NT2/D1 (cell line): ENCODE measurements at regions not wholly inside any gene's neighbourhood (a gene's known extent, or its start where the extent isn't known, plus 50 kb on each side); places are given as distances from the start of the nearest gene placed in this dataset.

Experiments used
- DNase-seq: peaks from one replicate; pipeline ENCODE4 v3.0.0-alpha.2; 2011; ENCODE audit warnings: low read depth, low spot score
- H3K27me3 ChIP-seq: 2 replicates; pipeline ENCODE4 v1.6.0; 2011; ENCODE audit warnings: mild to moderate bottlenecking; ENCODE audit not compliant: insufficient read length, insufficient read depth
- H3K36me3 ChIP-seq: 2 replicates; pipeline ENCODE4 v1.6.1; 2011; ENCODE audit warnings: mild to moderate bottlenecking, low read length, mixed read lengths; ENCODE audit not compliant: insufficient read depth, insufficient read length
- H3K4me1 ChIP-seq: 2 replicates; pipeline ENCODE4 v1.5.1; 2011; ENCODE audit not compliant: insufficient read depth, insufficient read length
- H3K4me3 ChIP-seq: 2 replicates; pipeline ENCODE4 v1.5.1; 2011; ENCODE audit warnings: low read depth; ENCODE audit not compliant: insufficient read length
- H3K9ac ChIP-seq: 2 replicates; pipeline ENCODE4 v1.6.0; 2011; ENCODE audit warnings: low read depth; ENCODE audit not compliant: insufficient read length
- H3K9me3 ChIP-seq: 2 replicates; pipeline ENCODE4 v1.5.1; 2011; ENCODE audit warnings: mild to moderate bottlenecking, low read length; ENCODE audit not compliant: insufficient read depth
- SUZ12 ChIP-seq: IDR thresholded peaks from 2 replicates; pipeline ENCODE4 v1.6.1; 2011; ENCODE audit not compliant: insufficient read length, insufficient read depth; ENCODE audit errors: extremely low read depth
- YY1 ChIP-seq: IDR thresholded peaks from 2 replicates; pipeline ENCODE4 v1.6.1; 2011; ENCODE audit not compliant: insufficient read length, insufficient read depth
- ZNF274 ChIP-seq: IDR thresholded peaks from 2 replicates; pipeline ENCODE4 v1.6.1; 2011; ENCODE audit warnings: mild to moderate bottlenecking, low read depth, low read length

DNA sequence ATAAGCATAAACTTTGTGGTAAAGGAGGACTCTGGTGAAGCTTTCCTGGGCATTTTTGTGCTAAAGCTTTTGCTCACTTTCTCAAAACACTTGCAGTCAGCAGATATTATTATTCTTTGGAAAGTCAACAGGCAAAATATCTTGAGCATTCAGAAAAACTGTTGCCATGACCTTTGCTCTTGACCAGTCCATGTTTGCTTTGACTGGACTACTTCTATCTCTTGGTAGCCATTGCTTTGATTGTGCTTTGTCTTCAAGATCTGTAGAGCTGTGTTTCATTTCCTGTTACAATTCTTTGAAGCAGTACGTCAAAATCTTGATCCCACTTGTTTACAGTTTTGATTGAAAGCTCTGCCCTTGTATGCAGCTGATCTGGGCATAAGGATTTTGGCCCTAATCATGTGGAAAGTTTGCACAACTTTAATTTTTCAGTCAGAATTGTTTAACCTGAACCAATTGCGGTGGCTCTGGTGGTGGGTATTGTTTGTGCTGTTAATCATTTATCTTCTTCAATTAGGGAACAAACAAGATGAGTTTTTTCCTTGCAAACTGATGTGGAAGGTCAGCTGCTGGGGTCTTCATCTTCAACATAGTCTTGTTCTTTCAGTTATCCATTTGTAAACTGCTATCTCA is 121.5 kb upstream of the NUDT6 start:
- TF ChIP-seq YY1 (no peak), SUZ12 (no peak), ZNF274 (no peak)
- Histone ChIP-seq H3K27me3 (no peaks in the 10 kb centered on the region), H3K4me1 (no peaks in the 10 kb centered on the region), H3K4me3 (no peak overlapping the region), H3K36me3 (no peaks in the 10 kb centered on the region), H3K9me3 (peaks cover 7% of the 10 kb centered on the region), H3K9ac (no peak overlapping the region)
- DNase-seq = no peak

DNA sequence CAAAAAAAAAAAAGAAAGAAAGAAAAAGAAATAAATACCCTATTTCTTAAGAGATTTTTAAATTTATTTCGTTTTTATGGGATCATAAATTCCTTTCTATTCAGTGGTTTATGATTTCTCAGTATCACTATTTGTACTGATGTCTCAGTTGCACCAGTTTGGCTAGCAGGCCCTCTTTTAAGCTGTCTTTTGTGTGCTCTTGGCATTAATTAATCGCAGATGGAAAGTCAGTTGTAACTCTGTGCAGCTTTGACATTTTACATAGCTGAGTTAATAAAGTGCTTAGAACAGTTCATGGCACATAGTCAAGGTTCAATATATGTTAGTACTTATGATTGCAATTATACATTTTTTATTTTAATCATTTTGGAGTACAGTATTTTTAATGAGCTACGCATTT is 123.7 kb upstream of the NUDT6 start:
- Histone ChIP-seq H3K9me3 (peaks cover 7% of the 10 kb centered on the region), H3K9ac (no peak overlapping the region), H3K4me3 (no peak overlapping the region), H3K36me3 (no peaks in the 10 kb centered on the region), H3K27me3 (no peaks in the 10 kb centered on the region), H3K4me1 (no peaks in the 10 kb centered on the region)
- no peak for DNase-seq
- TF ChIP-seq ZNF274 = no peak
- no peak for TF ChIP-seq SUZ12
- TF ChIP-seq YY1 = no peak

DNA sequence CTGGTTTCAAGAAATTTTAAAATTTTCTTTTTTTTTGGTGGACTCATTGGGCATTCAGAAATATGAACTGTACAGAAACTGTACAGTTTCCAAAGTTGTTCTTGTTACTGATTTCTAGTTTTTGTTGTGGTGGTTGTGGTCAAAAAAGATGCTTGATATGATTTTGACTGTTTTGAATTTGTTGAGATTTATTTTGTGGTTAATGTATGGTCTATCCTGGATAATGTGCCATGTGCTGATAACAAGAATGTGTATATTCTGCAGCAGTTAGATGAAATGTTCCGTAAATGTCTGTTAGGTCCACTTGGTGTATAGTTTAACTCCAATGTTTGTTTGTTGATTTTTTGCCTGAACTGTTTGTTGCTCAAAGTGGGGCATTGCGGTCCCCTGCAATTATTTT is 127.6 kb upstream of the NUDT6 start:
- Histone ChIP-seq H3K4me1 (no peaks in the 10 kb centered on the region), H3K27me3 (no peaks in the 10 kb centered on the region), H3K36me3 (no peaks in the 10 kb centered on the region), H3K4me3 (no peak overlapping the region), H3K9me3 (peaks cover 9% of the 10 kb centered on the region; the same call in 1 of the 2 replicates), H3K9ac (no peak overlapping the region)
- TF ChIP-seq SUZ12 (no peak), YY1 (no peak), ZNF274 (no peak)
- DNase-seq = no peak

DNA sequence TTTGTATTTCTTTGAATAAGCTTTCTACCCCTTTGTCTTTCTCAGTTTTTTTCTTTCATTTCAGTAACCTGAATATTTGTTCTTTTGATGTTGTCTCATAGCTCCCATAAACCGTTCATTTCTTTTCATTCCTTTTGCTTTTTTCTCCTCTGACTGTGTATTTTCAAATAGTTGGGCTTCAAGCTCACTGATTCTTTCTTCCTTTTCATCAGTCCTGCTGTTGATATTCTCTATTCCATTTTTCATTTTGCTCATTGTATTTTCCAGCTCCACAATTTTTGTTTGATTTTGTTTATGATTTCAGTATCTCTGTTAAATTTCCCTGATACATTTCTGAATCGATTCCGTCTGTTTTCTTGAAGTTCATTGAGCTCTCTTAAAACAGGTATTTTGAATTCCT is 129.6 kb upstream of the NUDT6 start:
- Histone ChIP-seq H3K9me3 (peaks cover 9% of the 10 kb centered on the region; the same call in 1 of the 2 replicates), H3K9ac (no peak overlapping the region), H3K27me3 (no peaks in the 10 kb centered on the region), H3K4me1 (no peaks in the 10 kb centered on the region), H3K36me3 (no peaks in the 10 kb centered on the region), H3K4me3 (no peak overlapping the region)
- TF ChIP-seq ZNF274 (no peak), YY1 (no peak), SUZ12 (no peak)
- no peak for DNase-seq

DNA sequence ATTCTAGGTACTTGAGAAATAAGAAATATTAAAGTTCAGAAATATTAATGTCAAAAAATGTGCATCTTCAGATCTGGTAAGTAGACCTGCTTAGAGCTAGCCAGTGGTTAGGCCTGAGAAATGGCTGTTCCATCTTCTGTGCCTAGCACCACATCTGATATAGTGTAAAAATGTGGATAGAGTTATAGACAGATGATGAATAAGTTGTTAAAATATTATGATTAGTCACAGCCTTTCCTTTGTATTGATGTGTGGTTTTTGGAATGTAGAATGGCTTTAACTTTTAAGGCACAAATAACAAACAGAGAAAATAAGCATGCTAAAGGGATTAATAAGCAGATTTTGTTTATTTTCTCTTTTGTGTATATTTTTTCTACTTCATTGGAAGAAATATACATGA is 133.5 kb upstream of the NUDT6 start:
- H3K36me3 ChIP-seq = no peaks in the 10 kb centered on the region
- no peaks in the 10 kb centered on the region for H3K27me3 ChIP-seq
- no peaks in the 10 kb centered on the region for H3K4me1 ChIP-seq
- H3K4me3 ChIP-seq = no peak overlapping the region
- no peak overlapping the region for H3K9ac ChIP-seq
- H3K9me3 ChIP-seq = peaks cover 9% of the 10 kb centered on the region; the same call in 1 of the 2 replicates
- no peak for TF ChIP-seq ZNF274
- TF ChIP-seq SUZ12 = no peak
- TF ChIP-seq YY1 = no peak
- DNase-seq = no peak

DNA sequence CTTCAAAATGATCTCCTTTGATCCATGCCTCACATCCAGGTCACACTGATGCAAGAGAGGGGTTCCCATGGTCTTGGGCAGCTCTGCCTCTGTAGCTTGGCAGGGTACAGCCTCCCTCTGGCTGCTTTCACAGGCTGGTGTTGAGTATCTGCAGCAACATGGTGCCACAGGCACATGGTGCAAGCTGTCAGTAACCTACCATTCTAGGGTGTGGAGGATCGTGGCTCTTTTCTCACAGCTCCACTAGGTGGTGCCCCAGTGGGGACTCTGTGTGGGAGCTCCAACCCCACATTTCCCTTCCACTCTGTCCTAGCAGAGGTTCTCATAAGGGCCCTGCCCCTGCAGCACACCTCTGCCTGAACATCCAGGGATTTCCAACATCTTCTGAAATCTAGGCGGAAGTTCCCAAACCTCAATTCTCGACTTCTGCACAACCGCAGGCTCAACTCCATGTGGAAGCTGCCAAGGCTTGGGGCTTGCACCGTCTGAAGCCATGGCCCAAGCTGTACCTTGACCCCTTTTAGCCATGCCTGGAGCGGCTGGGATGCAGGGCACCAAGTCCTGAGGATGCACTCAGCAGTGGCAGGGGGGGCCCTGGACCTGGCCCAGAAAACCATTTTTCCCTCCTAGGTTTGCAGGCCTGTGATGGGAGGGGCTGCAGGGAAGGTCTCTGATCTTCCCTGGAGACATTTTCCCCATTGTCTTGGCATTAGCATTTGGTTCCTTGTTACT is 137.8 kb upstream of the NUDT6 start:
- Histone ChIP-seq H3K9ac (no peak overlapping the region), H3K27me3 (no peaks in the 10 kb centered on the region), H3K4me3 (no peak overlapping the region), H3K9me3 (no peaks in the 10 kb centered on the region), H3K4me1 (no peaks in the 10 kb centered on the region), H3K36me3 (no peaks in the 10 kb centered on the region)
- DNase-seq = peak; percentile 2
- TF ChIP-seq ZNF274 (no peak), YY1 (no peak), SUZ12 (no peak)

DNA sequence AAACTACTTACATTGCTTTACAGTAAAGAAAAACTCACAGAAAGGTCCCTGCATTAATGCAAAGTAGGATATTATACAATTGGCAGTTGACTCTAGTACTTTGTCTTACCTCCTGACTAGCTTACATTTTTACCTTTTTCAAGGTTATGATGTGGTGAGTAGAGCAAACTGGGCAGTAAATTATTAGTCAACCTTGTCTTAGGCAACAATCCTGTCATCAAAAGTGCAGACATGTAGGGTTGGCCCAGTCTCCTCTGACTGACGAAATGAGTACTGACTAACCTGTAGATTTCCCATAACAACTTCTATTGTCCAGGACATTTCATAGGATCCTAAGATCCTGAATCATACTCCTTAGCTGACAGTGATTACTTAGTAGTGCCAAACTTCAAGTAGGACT is 142.0 kb upstream of the NUDT6 start:
- H3K4me1 ChIP-seq = no peaks in the 10 kb centered on the region
- H3K9ac ChIP-seq = no peak overlapping the region
- no peak overlapping the region for H3K4me3 ChIP-seq
- TF ChIP-seq ZNF274 (no peak), YY1 (no peak), SUZ12 (no peak)
- H3K36me3 ChIP-seq = no peaks in the 10 kb centered on the region
- DNase-seq = no peak
- H3K27me3 ChIP-seq = no peaks in the 10 kb centered on the region
- H3K9me3 ChIP-seq = no peaks in the 10 kb centered on the region

DNA sequence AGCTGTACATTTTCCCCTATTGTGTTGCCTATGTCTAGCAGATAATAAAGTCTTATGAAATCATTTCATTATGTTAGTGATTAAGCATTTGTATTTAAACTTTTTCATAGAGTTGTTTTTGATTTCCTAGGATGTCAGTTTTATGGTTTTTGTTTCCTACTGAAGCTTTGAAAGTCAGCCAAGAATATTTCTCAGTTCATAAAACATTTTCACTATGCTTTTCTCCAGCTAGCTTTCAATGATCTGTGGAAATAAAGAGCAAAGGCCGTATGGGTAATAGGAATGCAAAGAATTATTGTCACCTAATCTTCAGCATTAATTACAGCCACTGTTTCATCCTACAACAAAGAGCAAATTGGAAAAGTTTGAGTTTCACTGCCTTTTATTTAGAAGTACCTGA is 145.7 kb upstream of the NUDT6 start:
- no peaks in the 10 kb centered on the region for H3K36me3 ChIP-seq
- TF ChIP-seq ZNF274 (no peak), SUZ12 (no peak), YY1 (no peak)

More for the DNA sequence above, 145.7 kb upstream of the NUDT6 start:
- Histone ChIP-seq H3K4me1 (no peaks in the 10 kb centered on the region), H3K9me3 (no peaks in the 10 kb centered on the region), H3K27me3 (no peaks in the 10 kb centered on the region), H3K9ac (no peak overlapping the region), H3K4me3 (no peak overlapping the region)
- DNase-seq = no peak
